ENCODE measurements at regions not wholly inside any gene's neighbourhood (a gene's known extent, or its start where the extent isn't known, plus 50 kb on each side); places are given as distances from the start of the nearest gene placed in this dataset.

DNA sequence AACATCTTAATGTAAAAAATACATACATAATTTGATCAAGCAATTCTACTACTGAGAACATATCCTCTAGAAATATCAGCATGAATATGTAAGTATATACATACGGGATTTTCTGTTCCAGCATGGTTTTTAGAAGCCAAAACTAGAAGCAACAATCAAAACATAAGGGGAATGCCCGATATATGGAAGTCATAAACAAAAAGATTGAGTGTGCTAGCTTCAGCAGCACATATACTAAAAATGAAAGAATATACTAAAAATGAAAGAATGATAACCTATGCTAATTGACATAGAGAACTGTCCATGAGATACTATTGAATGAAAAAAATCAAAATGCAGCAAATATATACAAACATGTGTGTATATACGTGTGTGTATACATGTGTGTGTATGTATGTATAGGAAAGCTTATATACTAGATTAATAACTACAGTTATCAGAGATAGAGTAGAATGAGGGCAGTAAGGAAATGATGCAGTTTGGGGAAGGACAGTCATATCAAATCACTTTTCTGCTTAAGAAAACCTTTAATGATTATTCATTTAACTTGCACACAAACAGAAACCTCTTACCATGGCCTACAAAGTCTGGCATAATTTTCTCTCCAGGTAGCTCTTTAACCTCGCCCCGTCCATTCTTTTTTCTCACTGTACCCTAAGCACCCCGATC lies 72.9 kb downstream of the NPY start:
- Histone ChIP-seq H3K4me3 (replicated peaks; ENCODE audit: low read depth, low read length) (no peak overlapping the region), H3K27me3 (replicated peaks; ENCODE audit: control insufficient read depth, insufficient read depth, low read length) (no peaks in the 10 kb centered on the region), H3K36me3 (ENCODE audit: control insufficient read depth, insufficient read depth, low read length) (no peaks in the 10 kb centered on the region)
- DNase-seq (ENCODE audit: extremely low read depth, insufficient read length) = no peak
- no peak for TF ChIP-seq CTCF (IDR thresholded peaks at IDR 0.05; ENCODE audit: insufficient read depth, low read length, poor library complexity, severe bottlenecking)

DNA sequence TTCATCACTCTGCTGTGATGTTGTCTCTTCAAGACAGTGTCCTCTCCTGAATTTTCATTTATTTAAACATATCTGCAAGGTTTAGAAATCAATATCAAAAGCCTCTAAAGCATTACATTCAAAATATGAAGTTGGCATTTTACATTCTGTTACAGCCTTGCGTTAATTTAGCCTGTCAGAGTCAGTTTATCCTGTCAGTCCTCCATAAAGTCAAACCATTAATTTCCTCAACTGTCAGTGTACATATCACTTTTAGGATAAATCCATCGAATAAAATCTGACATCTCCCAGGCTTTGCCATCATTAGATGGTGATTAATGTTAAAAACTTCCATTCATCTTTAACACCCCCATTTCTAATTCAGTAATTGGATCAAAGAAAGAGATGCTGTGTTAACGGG lies 77.0 kb downstream of the NPY start:
- Histone ChIP-seq H3K27me3 (replicated peaks; ENCODE audit: control insufficient read depth, insufficient read depth, low read length) (no peaks in the 10 kb centered on the region), H3K4me3 (replicated peaks; ENCODE audit: low read depth, low read length) (no peak overlapping the region), H3K36me3 (ENCODE audit: control insufficient read depth, insufficient read depth, low read length) (no peaks in the 10 kb centered on the region)
- DNase-seq (ENCODE audit: extremely low read depth, insufficient read length) = no peak
- TF ChIP-seq CTCF (IDR thresholded peaks at IDR 0.05; ENCODE audit: insufficient read depth, low read length, poor library complexity, severe bottlenecking) = no peak

DNA sequence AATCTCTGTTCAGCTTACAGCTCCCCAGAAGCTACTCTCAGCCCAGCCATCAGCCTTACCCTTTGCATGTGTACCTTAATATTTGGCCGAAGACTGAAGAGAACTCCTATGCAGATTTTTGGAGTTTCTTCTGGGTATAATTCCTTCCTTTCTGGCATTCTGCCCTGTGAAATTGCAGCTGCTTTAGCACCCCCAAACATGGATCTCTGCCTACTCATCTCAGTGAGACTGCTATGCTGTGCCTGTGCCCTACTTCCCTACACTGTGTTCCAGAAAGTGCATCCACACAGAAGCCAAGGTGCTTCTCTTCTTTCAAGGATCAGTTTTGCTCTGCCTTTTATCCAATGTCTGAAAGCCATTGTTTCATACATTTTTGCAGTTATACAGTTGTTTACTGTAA lies 81.6 kb downstream of the NPY start:
- no peak for TF ChIP-seq CTCF (IDR thresholded peaks at IDR 0.05; ENCODE audit: insufficient read depth, low read length, poor library complexity, severe bottlenecking)
- DNase-seq (ENCODE audit: extremely low read depth, insufficient read length) = no peak
- no peak overlapping the region for H3K4me3 ChIP-seq (replicated peaks; ENCODE audit: low read depth, low read length)
- H3K27me3 ChIP-seq (replicated peaks; ENCODE audit: control insufficient read depth, insufficient read depth, low read length) = no peaks in the 10 kb centered on the region
- no peaks in the 10 kb centered on the region for H3K36me3 ChIP-seq (ENCODE audit: control insufficient read depth, insufficient read depth, low read length)

GRCh38 chr7:24366876-24367275 lies 82.9 kb downstream of the NPY start:
- Histone ChIP-seq H3K36me3 (ENCODE audit: control insufficient read depth, insufficient read depth, low read length) (no peaks in the 10 kb centered on the region), H3K27me3 (replicated peaks; ENCODE audit: control insufficient read depth, insufficient read depth, low read length) (no peaks in the 10 kb centered on the region), H3K4me3 (replicated peaks; ENCODE audit: low read depth, low read length) (no peak overlapping the region)
- DNase-seq (ENCODE audit: extremely low read depth, insufficient read length) = no peak
- no peak for TF ChIP-seq CTCF (IDR thresholded peaks at IDR 0.05; ENCODE audit: insufficient read depth, low read length, poor library complexity, severe bottlenecking)

DNA sequence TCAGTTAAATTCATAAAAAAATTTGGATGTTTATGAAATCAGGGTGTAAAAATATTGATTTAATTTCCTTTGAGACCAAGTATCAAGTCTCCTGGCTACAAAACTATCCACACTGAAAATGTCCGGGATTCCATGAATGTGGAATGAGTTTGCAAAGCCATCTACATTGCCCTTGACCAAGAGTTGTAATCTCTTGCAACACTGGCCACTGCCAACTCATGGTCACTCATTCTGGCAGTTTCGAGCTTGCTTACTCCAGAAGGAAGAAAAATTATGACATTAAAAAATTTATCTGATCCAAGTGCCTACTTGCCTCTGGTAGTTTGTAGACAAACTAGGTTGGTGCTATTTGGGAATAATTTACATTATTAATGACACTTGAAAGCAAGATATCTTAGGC lies 84.2 kb downstream of the NPY start:
- Histone ChIP-seq H3K4me3 (replicated peaks; ENCODE audit: low read depth, low read length) (no peak overlapping the region), H3K27me3 (replicated peaks; ENCODE audit: control insufficient read depth, insufficient read depth, low read length) (no peaks in the 10 kb centered on the region), H3K36me3 (ENCODE audit: control insufficient read depth, insufficient read depth, low read length) (no peaks in the 10 kb centered on the region)
- DNase-seq (ENCODE audit: extremely low read depth, insufficient read length) = no peak
- no peak for TF ChIP-seq CTCF (IDR thresholded peaks at IDR 0.05; ENCODE audit: insufficient read depth, low read length, poor library complexity, severe bottlenecking)

DNA sequence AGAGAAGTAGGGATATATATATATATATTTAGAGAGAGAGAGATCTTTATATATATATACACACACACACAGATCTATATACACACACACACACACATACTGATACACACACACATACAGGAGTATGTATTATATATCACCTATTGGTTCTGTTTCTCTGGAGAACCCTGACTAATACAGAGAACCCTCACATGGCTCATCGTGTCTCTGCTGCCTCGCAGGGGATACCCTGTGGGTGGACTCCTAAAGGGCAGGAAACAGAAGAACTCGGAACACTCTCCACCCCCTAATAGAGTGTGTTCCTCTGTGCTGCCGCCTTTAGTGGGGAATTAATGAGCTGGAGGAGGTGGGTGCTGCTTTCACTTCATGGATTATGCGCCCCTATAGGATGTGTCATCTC lies 86.6 kb downstream of the NPY start:
- no peak overlapping the region for H3K4me3 ChIP-seq (replicated peaks; ENCODE audit: low read depth, low read length)
- H3K27me3 ChIP-seq (replicated peaks; ENCODE audit: control insufficient read depth, insufficient read depth, low read length) = no peaks in the 10 kb centered on the region
- no peaks in the 10 kb centered on the region for H3K36me3 ChIP-seq (ENCODE audit: control insufficient read depth, insufficient read depth, low read length)
- no peak for TF ChIP-seq CTCF (IDR thresholded peaks at IDR 0.05; ENCODE audit: insufficient read depth, low read length, poor library complexity, severe bottlenecking)
- no peak for DNase-seq (ENCODE audit: extremely low read depth, insufficient read length)

All from GM06990 (cell line).